ENCODE measurements at regions not wholly inside any gene's neighbourhood (a gene's known extent, or its start where the extent isn't known, plus 50 kb on each side); places are given as distances from the start of the nearest gene placed in this dataset.

GRCh38 chr10:42974693-42975002 is 102.2 kb upstream of the RET start:
- TF ChIP-seq CTCF (IDR thresholded peaks at IDR 0.05) (no peak), POLR2A (IDR thresholded peaks at IDR 0.05) (no peak)

Data from adrenal gland (tissue), 5 donors.